IMR-90 (cell line): ENCODE measurements at regions not wholly inside any gene's neighbourhood (a gene's known extent, or its start where the extent isn't known, plus 50 kb on each side); places are given as distances from the start of the nearest gene placed in this dataset.

ENCODE experiments used
- ATAC-seq: fragments of 200-7000 bp; cut with Tn5 transposase; 2 replicates; pipeline ENCODE4 v1.9.1; 2020; ENCODE audit warnings: low read depth, mild to moderate bottlenecking, moderate library complexity
- BruUV-seq: library from RNA; stranded (reverse); fragments of 400-500 nt; replicated peaks from 2 replicates; lab custom pipeline; 2021; lab: Mats Ljungman, UMichigan
- CTCF ChIA-PET: fragments of 300-600 bp; formaldehyde crosslinking; extraction: SDS; loops from one replicate; lab custom pipeline; 2021; ENCODE audit warnings: antibody characterized with exemption; lab: Yijun Ruan, JAX
- POLR2A ChIA-PET: fragments of 300-600 bp; sonication (Branson Sonifier 250); formaldehyde crosslinking; loops from one replicate; lab custom pipeline; 2022; ENCODE audit warnings: antibody characterized with exemption; ENCODE audit not compliant: unreplicated experiment; lab: Charles Lee
- DNase-seq: peaks from one replicate; pipeline ENCODE4 v3.0.0; 2013
- H2AFZ ChIP-seq: replicated peaks from 2 replicates; pipeline ENCODE3; 2013; ENCODE audit warnings: low read length, mild to moderate bottlenecking; ENCODE audit not compliant: poor library complexity
- H2AK5ac ChIP-seq: 2 replicates; pipeline ENCODE4 v1.6.1; 2013; ENCODE audit warnings: low read depth, low read length, inconsistent platforms
- H2AK9ac ChIP-seq: replicated peaks from 2 replicates; pipeline ENCODE3; 2013; ENCODE audit warnings: mild to moderate bottlenecking, low read depth, low read length, moderate library complexity; ENCODE audit not compliant: poor library complexity
- H2BK120ac ChIP-seq: 2 replicates; pipeline ENCODE4 v1.6.1; 2013; ENCODE audit warnings: low read depth, low read length, inconsistent platforms
- H2BK15ac ChIP-seq: 3 replicates; pipeline ENCODE4 v1.6.1; 2013; ENCODE audit warnings: low read depth, low read length, inconsistent platforms
- H2BK20ac ChIP-seq: 2 replicates; pipeline ENCODE4 v1.6.1; 2013; ENCODE audit warnings: low read depth, mild to moderate bottlenecking, inconsistent platforms, low read length, moderate library complexity
- H2BK5ac ChIP-seq: 2 replicates; pipeline ENCODE4 v1.6.1; 2013; ENCODE audit warnings: mild to moderate bottlenecking, low read depth, low read length, inconsistent platforms; ENCODE audit not compliant: poor library complexity, severe bottlenecking
- H3K14ac ChIP-seq: replicated peaks from 2 replicates; pipeline ENCODE4 v1.6.1; 2013; ENCODE audit warnings: low read depth, low read length, inconsistent platforms
- H3K18ac ChIP-seq: 2 replicates; pipeline ENCODE4 v1.6.1; 2013; ENCODE audit warnings: low read depth, low read length, control low read depth
- H3K23ac ChIP-seq: 2 replicates; pipeline ENCODE4 v1.6.1; 2013; ENCODE audit warnings: low read depth, low read length, inconsistent platforms
- H3K27ac ChIP-seq: 2 replicates; pipeline ENCODE4 v1.5.1; 2013; ENCODE audit warnings: mild to moderate bottlenecking, control low read depth, low read length; ENCODE audit not compliant: insufficient read depth
- H3K27me3 ChIP-seq: 2 replicates; pipeline ENCODE4 v1.6.1; 2013; ENCODE audit warnings: low read length; ENCODE audit not compliant: control insufficient read depth, insufficient read depth
- H3K36me3 ChIP-seq: 2 replicates; pipeline ENCODE4 v1.6.1; 2013; ENCODE audit warnings: low read length, mixed read lengths; ENCODE audit not compliant: control insufficient read depth, insufficient read depth
- H3K4ac ChIP-seq: 2 replicates; pipeline ENCODE4 v1.6.1; 2013; ENCODE audit warnings: low read depth, low read length, inconsistent platforms
- H3K4me1 ChIP-seq: 2 replicates; pipeline ENCODE4 v1.6.1; 2013; ENCODE audit warnings: low read length, mixed read lengths; ENCODE audit not compliant: control insufficient read depth, insufficient read depth
- H3K4me2 ChIP-seq: 2 replicates; pipeline ENCODE4 v1.6.1; 2013; ENCODE audit warnings: low read depth, mild to moderate bottlenecking, control low read depth, low read length, moderate library complexity
- H3K4me3 ChIP-seq: 2 replicates; pipeline ENCODE4 v1.5.1; 2013; ENCODE audit warnings: low read depth, mild to moderate bottlenecking, control low read depth, low read length, moderate library complexity; ENCODE audit not compliant: insufficient read depth
- H3K56ac ChIP-seq: 2 replicates; pipeline ENCODE4 v1.6.1; 2013; ENCODE audit warnings: low read length, inconsistent platforms; ENCODE audit not compliant: insufficient read depth; ENCODE audit errors: extremely low read depth
- H3K79me1 ChIP-seq, 2 experiments: 2 replicates each; pipeline ENCODE4 v1.6.1; 2013; ENCODE audit warnings: low read length in 2 of 2, inconsistent platforms in 1 of 2, low read depth in 1 of 2
- H3K9ac ChIP-seq: 2 replicates; pipeline ENCODE4 v1.6.1; 2013; ENCODE audit warnings: low read depth, low read length, control low read depth
- H3K9me1 ChIP-seq: 2 replicates; pipeline ENCODE4 v1.6.1; 2013; ENCODE audit warnings: low read length, inconsistent platforms; ENCODE audit not compliant: insufficient read depth
- H3K9me3 ChIP-seq: 2 replicates; pipeline ENCODE4 v1.6.1; 2013; ENCODE audit warnings: low read length; ENCODE audit not compliant: control insufficient read depth, insufficient read depth
- H4K20me1 ChIP-seq: 2 replicates; pipeline ENCODE4 v1.6.1; 2013; ENCODE audit warnings: low read length, inconsistent platforms; ENCODE audit not compliant: insufficient read depth
- H4K5ac ChIP-seq: 2 replicates; pipeline ENCODE4 v1.6.1; 2013; ENCODE audit warnings: mild to moderate bottlenecking, low read depth, low read length, control low read depth
- H4K8ac ChIP-seq, 2 experiments: 2 replicates each; pipeline ENCODE4 v1.6.1; 2013; ENCODE audit warnings: low read depth in 2 of 2, low read length in 2 of 2, control low read depth in 1 of 2, inconsistent platforms in 1 of 2
- H4K91ac ChIP-seq: 2 replicates; pipeline ENCODE4 v1.6.1; 2013; ENCODE audit warnings: low read depth, low read length, inconsistent platforms; ENCODE audit not compliant: insufficient read depth
- BHLHE40 ChIP-seq: fragments of 150-350 bp; IDR thresholded peaks from 2 replicates; pipeline ENCODE4 v1.6.1; 2016; ENCODE audit warnings: mild to moderate bottlenecking, low read depth, low read length
- FOS ChIP-seq: fragments of 150-350 bp; IDR thresholded peaks from 2 replicates; pipeline ENCODE4 v1.6.1; 2016; ENCODE audit warnings: low read depth, low read length
- POLR2A ChIP-seq: IDR thresholded peaks from 2 replicates; pipeline ENCODE4 v1.6.1; 2012; ENCODE audit warnings: mild to moderate bottlenecking, low read depth, low read length
- RFX5 ChIP-seq: IDR thresholded peaks from 2 replicates; pipeline ENCODE4 v1.8.0; 2012; ENCODE audit warnings: low read depth, mild to moderate bottlenecking, low read length, moderate library complexity
- SMC3 ChIP-seq: fragments of 150-350 bp; IDR thresholded peaks from 2 replicates; pipeline ENCODE4 v1.6.1; 2016; ENCODE audit warnings: low read depth, mild to moderate bottlenecking, antibody characterized with exemption, low read length, moderate library complexity
- whole genome bisulfite sequencing, 2 experiments: methylation state at CpG; one replicate each; pipeline versions ENCODE4 v1.1.5 to v1.1.7; 2013; ENCODE audit warnings: missing lambda C conversion rate in 2 of 2; ENCODE audit not compliant: insufficient read length in 1 of 2; ENCODE audit errors: extremely low coverage in 2 of 2; 5-methylcytosine and 5-hydroxymethylcytosine counted together
- dilution Hi-C: fragments of 300-500 bp; cut with HindIII; formaldehyde crosslinking; loops from one replicate; pipeline ENCODE4 v1.14.3; 2018; ENCODE audit warnings: low sequenced_read_pairs; ENCODE audit not compliant: unreplicated experiment
- in situ Hi-C: fragments of 300-500 bp; cut with MboI; formaldehyde crosslinking; loops from 3 replicates; pipeline ENCODE4 v1.14.3; 2019; ENCODE audit warnings: low sequenced_read_pairs, inconsistent platforms, mixed read lengths
- intact Hi-C: fragments of 100-400 bp; cut with micrococcal nuclease; formaldehyde crosslinking; loops from 2 replicates; pipeline ENCODE4 v1.10.0; 2022
- TF ChIP-seq, protein P1 (sequence below): fragments of 150-350 bp; IDR thresholded peaks from 2 replicates; pipeline ENCODE4 v1.6.1; 2016; ENCODE audit warnings: low read depth, mild to moderate bottlenecking, low read length, moderate library complexity, borderline replicate concordance
- TF ChIP-seq, protein P2 (sequence below): fragments of 150-350 bp; IDR thresholded peaks from 2 replicates; pipeline ENCODE4 v1.6.1; 2017; ENCODE audit warnings: mild to moderate bottlenecking, antibody characterized with exemption, low read length, low read depth

DNA sequence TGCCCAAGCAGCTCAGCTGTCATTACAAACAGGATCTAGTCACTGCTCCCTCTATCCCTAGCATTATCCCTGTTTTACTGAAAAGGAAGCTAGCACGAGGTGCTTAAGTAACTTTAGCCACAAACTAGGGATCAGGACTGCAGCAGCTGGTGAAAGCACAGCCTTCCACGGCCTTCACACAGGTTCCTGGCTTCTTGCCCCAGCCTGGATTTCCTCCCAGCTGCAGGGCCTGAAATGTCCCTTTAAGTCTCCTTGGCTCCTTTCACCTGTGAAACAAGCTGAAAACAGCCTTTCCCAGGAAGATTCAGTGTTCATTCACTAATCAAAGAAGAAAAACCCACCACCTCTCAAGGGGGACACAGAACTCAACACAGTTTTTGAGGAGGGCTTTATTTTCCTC is 754.5 kb downstream of the DIAPH3 start:
- BruUV-seq, result no TSS peak
- dilution Hi-C loops (no loop called here), intact Hi-C loops (no loop called here), in situ Hi-C loops (no loop called here)
- Histone ChIP-seq H3K23ac (no peak overlapping the region), H4K8ac (no peak overlapping the region), H3K4me1 (no peaks in the 10 kb centered on the region), H2BK15ac (no peak overlapping the region), H2AK9ac (no peak overlapping the region), H3K4me3 (no peak overlapping the region), H4K91ac (no peak overlapping the region), H3K36me3 (no peaks in the 10 kb centered on the region), H3K4ac (no peak overlapping the region), H3K14ac (no peak overlapping the region), H3K27ac (no peak overlapping the region), H4K20me1 (no peaks in the 10 kb centered on the region), H3K4me2 (no peak overlapping the region), H2AFZ (no peak overlapping the region), H2BK20ac (no peak overlapping the region), H3K79me1 (no peaks in the 10 kb centered on the region), H4K5ac (no peak overlapping the region), H3K9ac (no peak overlapping the region), H3K9me1 (no peaks in the 10 kb centered on the region), H3K27me3 (no peaks in the 10 kb centered on the region), H3K9me3 (peaks cover 5% of the 10 kb centered on the region; the same call in 1 of the 2 replicates), H2AK5ac (no peak overlapping the region), H2BK120ac (no peak overlapping the region), H3K18ac (no peak overlapping the region), H2BK5ac (no peak overlapping the region), H3K56ac (no peak overlapping the region)
- no CpG with 5 or more reads among the region's 2 CpGs for WGBS, 2 experiments
- ATAC-seq, result peak; percentile 35
- ChIA-PET CTCF (no interaction called here), POLR2A (no interaction called here)
- TF ChIP-seq SMC3 (no peak), BHLHE40 (no peak), POLR2A (no peak), RFX5 (no peak), FOS (no peak)
- TF ChIP-seq, protein P1, sequence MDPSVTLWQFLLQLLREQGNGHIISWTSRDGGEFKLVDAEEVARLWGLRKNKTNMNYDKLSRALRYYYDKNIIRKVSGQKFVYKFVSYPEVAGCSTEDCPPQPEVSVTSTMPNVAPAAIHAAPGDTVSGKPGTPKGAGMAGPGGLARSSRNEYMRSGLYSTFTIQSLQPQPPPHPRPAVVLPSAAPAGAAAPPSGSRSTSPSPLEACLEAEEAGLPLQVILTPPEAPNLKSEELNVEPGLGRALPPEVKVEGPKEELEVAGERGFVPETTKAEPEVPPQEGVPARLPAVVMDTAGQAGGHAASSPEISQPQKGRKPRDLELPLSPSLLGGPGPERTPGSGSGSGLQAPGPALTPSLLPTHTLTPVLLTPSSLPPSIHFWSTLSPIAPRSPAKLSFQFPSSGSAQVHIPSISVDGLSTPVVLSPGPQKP, result no peak
- TF ChIP-seq, protein P2, sequence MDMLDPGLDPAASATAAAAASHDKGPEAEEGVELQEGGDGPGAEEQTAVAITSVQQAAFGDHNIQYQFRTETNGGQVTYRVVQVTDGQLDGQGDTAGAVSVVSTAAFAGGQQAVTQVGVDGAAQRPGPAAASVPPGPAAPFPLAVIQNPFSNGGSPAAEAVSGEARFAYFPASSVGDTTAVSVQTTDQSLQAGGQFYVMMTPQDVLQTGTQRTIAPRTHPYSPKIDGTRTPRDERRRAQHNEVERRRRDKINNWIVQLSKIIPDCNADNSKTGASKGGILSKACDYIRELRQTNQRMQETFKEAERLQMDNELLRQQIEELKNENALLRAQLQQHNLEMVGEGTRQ, result no peak
- peak; percentile 58 for DNase-seq
